K562 (cell line): ENCODE measurements at regions not wholly inside any gene's neighbourhood (a gene's known extent, or its start where the extent isn't known, plus 50 kb on each side); places are given as distances from the start of the nearest gene placed in this dataset.

Source experiments
- ATAC-seq: fragments of 200-7000 bp; cut with Tn5 transposase; 3 replicates; pipeline ENCODE4 v1.9.1; 2020; ENCODE audit warnings: moderate library complexity
- BruUV-seq: library from RNA; stranded (reverse); fragments of 400-500 nt; replicated peaks from 2 replicates; lab custom pipeline; 2021; lab: Mats Ljungman, UMichigan
- CTCF ChIA-PET: fragments of 300-600 bp; formaldehyde crosslinking; extraction: SDS; loops from one replicate; lab custom pipeline; 2021; ENCODE audit warnings: low intra/inter-chr PET ratio; lab: Yijun Ruan, JAX
- POLR2A ChIA-PET: fragments of 300-600, 350-650 bp; sonication (Branson Sonifier 250); formaldehyde crosslinking; extraction: SDS; loops from one replicate; lab custom pipeline; 2021; ENCODE audit warnings: antibody characterized with exemption, inconsistent platforms; lab: Yijun Ruan, JAX
- DNase-seq, 4 experiments: peaks; one replicate each; pipeline versions ENCODE4 v3.0.0 to v3.0.0-alpha.2; 2011 to 2018; ENCODE audit warnings: low spot score in 3 of 4, mixed read lengths in 3 of 4; ENCODE audit errors: extremely low read depth in 1 of 4
- FAIRE-seq: peaks from 2 replicates; lab custom pipeline; 2011; peaks lifted over from hg19 to GRCh38; lab: Jason Lieb, UNC
- H2AFZ ChIP-seq: 2 replicates; pipeline ENCODE4 v1.6.0; 2011; ENCODE audit warnings: low read depth, low read length, control low read depth, inconsistent platforms
- H3K27ac ChIP-seq: fragments of 200-600 bp; 3 replicates; pipeline ENCODE4 v1.8.0; 2011; ENCODE audit warnings: low read depth, mild to moderate bottlenecking, control low read depth, inconsistent platforms, low read length, moderate library complexity, mixed read lengths; ENCODE audit errors: extremely low read depth
- H3K27me3 ChIP-seq, 2 experiments: fragments of 300-600 bp in 1 of 2; 2 replicates in 1 of 2; 3 replicates in 1 of 2; pipeline versions ENCODE4 v1.6.0 to v1.8.0; 2011; ENCODE audit warnings: inconsistent platforms in 2 of 2, low read length in 2 of 2, mild to moderate bottlenecking in 1 of 2, mixed read lengths in 1 of 2, moderate library complexity in 1 of 2; ENCODE audit not compliant: control insufficient read depth in 2 of 2, insufficient read depth in 2 of 2
- H3K36me3 ChIP-seq: fragments of 300-600 bp; 3 replicates; pipeline ENCODE4 v1.8.0; 2011; ENCODE audit warnings: mild to moderate bottlenecking, low read length, inconsistent platforms; ENCODE audit not compliant: control insufficient read depth, insufficient read depth
- H3K4me1 ChIP-seq, 2 experiments: fragments of 200-600 bp in 1 of 2; replicated peaks in 1 of 2; 2 replicates in 1 of 2; 3 replicates in 1 of 2; pipeline versions ENCODE4 v1.5.1 to v1.8.0; 2011; ENCODE audit warnings: inconsistent platforms in 2 of 2, low read length in 2 of 2, mild to moderate bottlenecking in 1 of 2, mixed read lengths in 1 of 2, moderate library complexity in 1 of 2; ENCODE audit not compliant: control insufficient read depth in 2 of 2, insufficient read depth in 2 of 2
- H3K4me2 ChIP-seq: 2 replicates; pipeline ENCODE4 v1.6.1; 2011; ENCODE audit warnings: low read length, control low read depth, inconsistent platforms, mixed read lengths; ENCODE audit not compliant: insufficient read depth
- H3K4me3 ChIP-seq: fragments of 200-600 bp; sonication (generic), shearing (Covaris generic); 2 replicates; pipeline ENCODE4 v1.5.1; 2016; ENCODE audit warnings: control low read depth, inconsistent platforms
- H3K79me2 ChIP-seq: fragments of 200-600 bp; 3 replicates; pipeline ENCODE4 v1.8.0; 2011; ENCODE audit warnings: low read length, inconsistent platforms; ENCODE audit not compliant: control insufficient read depth, insufficient read depth
- H3K9ac ChIP-seq, 2 experiments: 2 replicates each; pipeline versions ENCODE4 v1.6.0 to v1.6.1; 2011; ENCODE audit warnings: low read depth in 2 of 2, low read length in 2 of 2, control low read depth in 1 of 2, inconsistent platforms in 1 of 2, mild to moderate bottlenecking in 1 of 2, mixed read lengths in 1 of 2; ENCODE audit not compliant: insufficient read depth in 1 of 2
- H3K9me1 ChIP-seq: one replicate; pipeline ENCODE4 v1.6.0; 2011; ENCODE audit warnings: inconsistent platforms, mild to moderate bottlenecking, low read length, moderate library complexity; ENCODE audit not compliant: control insufficient read depth, insufficient read depth
- H3K9me3 ChIP-seq: replicated peaks from 2 replicates; pipeline ENCODE4 v1.5.1; 2011; ENCODE audit warnings: low read depth, low read length, inconsistent platforms; ENCODE audit not compliant: control insufficient read depth, insufficient read depth
- H4K20me1 ChIP-seq: replicated peaks from 2 replicates; pipeline ENCODE4 v1.6.1; 2011; ENCODE audit warnings: low read length, inconsistent platforms, mixed read lengths; ENCODE audit not compliant: control insufficient read depth, insufficient read depth
- CBX8 ChIP-seq: fragments of 200-600 bp; sonication (generic); IDR thresholded peaks from 2 replicates; pipeline ENCODE4 v1.6.1; 2012; ENCODE audit warnings: borderline replicate concordance, mixed run types, low read depth, mild to moderate bottlenecking, moderate library complexity, mixed read lengths, low read length, control low read depth, inconsistent platforms; ENCODE audit not compliant: poor library complexity, severe bottlenecking; ENCODE audit errors: extremely low read depth
- MYBL2 ChIP-seq, 2 experiments: fragments of 450-650 bp in 1 of 2; sonication (generic) in 1 of 2; formaldehyde crosslinking in 1 of 2; IDR thresholded peaks; 2 replicates each; pipeline versions ENCODE4 v1.6.1 to v1.8.1; 2017 to 2022; ENCODE audit warnings: borderline replicate concordance in 1 of 2, inconsistent platforms in 1 of 2, low read depth in 1 of 2, mild to moderate bottlenecking in 1 of 2, missing genetic modification reagents in 1 of 2, moderate library complexity in 1 of 2
- WGBS: fragments of 100-300 bp; shearing (Covaris generic); methylation state at CpG from one replicate; pipeline ENCODE4 v1.1.6; 2016; ENCODE audit warnings: low coverage, mixed read lengths; ENCODE audit not compliant: insufficient coverage; ENCODE audit errors: missing lambda C conversion rate; 5-methylcytosine and 5-hydroxymethylcytosine counted together
- in situ Hi-C: fragments of 300-500 bp; cut with MboI; formaldehyde crosslinking; loops from 4 replicates; pipeline ENCODE4 v1.15.0; 2018; ENCODE audit warnings: inconsistent platforms, mixed read lengths
- intact Hi-C: fragments of 100-400 bp; cut with micrococcal nuclease; formaldehyde crosslinking; loops from 2 replicates; pipeline ENCODE4 v1.14.2; 2022
- TF ChIP-seq, protein P1 (sequence below): fragments of 200-600 bp; sonication (generic); IDR thresholded peaks from one replicate; pipeline ENCODE4 v1.6.1; 2012; ENCODE audit warnings: mild to moderate bottlenecking, low read depth, low read length, inconsistent platforms

DNA sequence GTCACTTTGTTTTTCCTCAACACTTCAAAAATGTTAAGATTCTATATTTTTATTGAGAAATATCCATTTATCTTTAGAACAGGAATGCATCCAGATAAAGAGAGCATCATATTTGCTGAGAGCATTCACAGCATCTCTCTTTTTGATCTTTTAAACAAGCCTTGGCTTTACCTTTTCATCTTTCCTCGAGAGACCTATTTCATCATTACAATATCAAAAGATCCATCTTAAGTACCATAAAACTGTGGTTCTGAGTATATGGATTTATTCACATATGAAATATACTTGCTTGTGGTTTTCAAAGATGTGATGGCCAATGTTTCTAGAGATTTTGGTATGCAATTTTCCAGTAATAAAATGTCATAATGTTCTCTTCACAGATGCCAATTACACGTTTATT lies 1140.9 kb downstream of the GATA3 start:
- no TSS peak for BruUV-seq
- in situ Hi-C loops: loop anchor here (10.0 kb wide), 1 partner anchor 1331 kb away; no protein-coding TSS in a partner anchor
- no peaks in the 10 kb centered on the region for H4K20me1 ChIP-seq
- ChIA-PET POLR2A (no interaction called here), CTCF (interaction anchor here (0.6 kb wide), 1 partner anchor 1323 kb away, joined by 3 read pairs; no protein-coding TSS in a partner anchor)
- TF ChIP-seq MYBL2 (IDR thresholded peaks at IDR 0.05; ENCODE audit: low read depth): no peak
- no peak for TF ChIP-seq MYBL2 (CRISPR knock-in tag; IDR thresholded peaks at IDR 0.05; ENCODE audit: borderline replicate concordance)
- H3K36me3 ChIP-seq: no peaks in the 10 kb centered on the region
- no peak overlapping the region for H2AFZ ChIP-seq
- no peak overlapping the region for H3K9ac ChIP-seq
- no peak overlapping the region for H3K27ac ChIP-seq
- FAIRE-seq (no peak), ATAC-seq (no peak), DNase-seq (no peak)
- H3K4me1 ChIP-seq: no peaks in the 10 kb centered on the region
- H3K9me1 ChIP-seq: no peaks in the 10 kb centered on the region
- no peaks in the 10 kb centered on the region for H3K27me3 ChIP-seq
- H3K9me3 ChIP-seq: no peaks in the 10 kb centered on the region
- H3K79me2 ChIP-seq: no peaks in the 10 kb centered on the region
- intact Hi-C loops: no loop called here
- H3K4me3 ChIP-seq: no peak overlapping the region
- WGBS: 0% methylated on average over 2 of the region's 2 CpGs
- no peak overlapping the region for H3K4me2 ChIP-seq

DNA sequence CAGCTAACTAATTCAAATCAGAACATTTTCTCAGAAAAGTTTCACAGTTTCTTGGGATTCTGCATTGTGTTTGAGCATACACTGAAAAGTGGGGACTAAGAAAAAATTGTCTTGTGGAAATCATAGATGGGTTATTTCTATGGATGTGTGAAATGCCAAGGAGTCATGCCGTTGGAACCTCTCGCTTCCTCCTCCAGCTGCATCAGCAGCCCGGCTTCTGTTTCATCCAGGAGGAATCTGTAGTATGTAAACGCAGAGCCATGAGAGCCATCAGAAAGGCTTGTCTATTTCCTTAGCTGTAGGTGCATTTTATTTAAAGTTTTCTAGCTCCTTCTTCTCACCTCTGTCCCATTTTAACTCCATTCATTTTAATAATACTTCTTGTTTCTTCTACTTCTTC lies 1144.1 kb downstream of the GATA3 start:
- FAIRE-seq (no peak), DNase-seq (no peak), ATAC-seq (no peak)
- H3K9me3 ChIP-seq: no peaks in the 10 kb centered on the region
- H3K9ac ChIP-seq: no peak overlapping the region
- no peak overlapping the region for H2AFZ ChIP-seq
- H3K9me1 ChIP-seq: no peaks in the 10 kb centered on the region
- H4K20me1 ChIP-seq: no peaks in the 10 kb centered on the region
- CTCF ChIA-PET: no interaction called here
- intact Hi-C loops (no loop called here), in situ Hi-C loops (loop anchor here (10.0 kb wide), 1 partner anchor 1334 kb away; no protein-coding TSS in a partner anchor)
- no peak overlapping the region for H3K27ac ChIP-seq
- H3K4me3 ChIP-seq: no peak overlapping the region
- no peak overlapping the region for H3K4me2 ChIP-seq
- POLR2A ChIA-PET: no interaction called here
- no peaks in the 10 kb centered on the region for H3K27me3 ChIP-seq
- H3K79me2 ChIP-seq: no peaks in the 10 kb centered on the region
- BruUV-seq: no TSS peak
- H3K36me3 ChIP-seq: no peaks in the 10 kb centered on the region
- no peaks in the 10 kb centered on the region for H3K4me1 ChIP-seq
- WGBS: 2% methylated on average over 4 of the region's 4 CpGs
- no peak for TF ChIP-seq CBX8
- TF ChIP-seq, protein P1, sequence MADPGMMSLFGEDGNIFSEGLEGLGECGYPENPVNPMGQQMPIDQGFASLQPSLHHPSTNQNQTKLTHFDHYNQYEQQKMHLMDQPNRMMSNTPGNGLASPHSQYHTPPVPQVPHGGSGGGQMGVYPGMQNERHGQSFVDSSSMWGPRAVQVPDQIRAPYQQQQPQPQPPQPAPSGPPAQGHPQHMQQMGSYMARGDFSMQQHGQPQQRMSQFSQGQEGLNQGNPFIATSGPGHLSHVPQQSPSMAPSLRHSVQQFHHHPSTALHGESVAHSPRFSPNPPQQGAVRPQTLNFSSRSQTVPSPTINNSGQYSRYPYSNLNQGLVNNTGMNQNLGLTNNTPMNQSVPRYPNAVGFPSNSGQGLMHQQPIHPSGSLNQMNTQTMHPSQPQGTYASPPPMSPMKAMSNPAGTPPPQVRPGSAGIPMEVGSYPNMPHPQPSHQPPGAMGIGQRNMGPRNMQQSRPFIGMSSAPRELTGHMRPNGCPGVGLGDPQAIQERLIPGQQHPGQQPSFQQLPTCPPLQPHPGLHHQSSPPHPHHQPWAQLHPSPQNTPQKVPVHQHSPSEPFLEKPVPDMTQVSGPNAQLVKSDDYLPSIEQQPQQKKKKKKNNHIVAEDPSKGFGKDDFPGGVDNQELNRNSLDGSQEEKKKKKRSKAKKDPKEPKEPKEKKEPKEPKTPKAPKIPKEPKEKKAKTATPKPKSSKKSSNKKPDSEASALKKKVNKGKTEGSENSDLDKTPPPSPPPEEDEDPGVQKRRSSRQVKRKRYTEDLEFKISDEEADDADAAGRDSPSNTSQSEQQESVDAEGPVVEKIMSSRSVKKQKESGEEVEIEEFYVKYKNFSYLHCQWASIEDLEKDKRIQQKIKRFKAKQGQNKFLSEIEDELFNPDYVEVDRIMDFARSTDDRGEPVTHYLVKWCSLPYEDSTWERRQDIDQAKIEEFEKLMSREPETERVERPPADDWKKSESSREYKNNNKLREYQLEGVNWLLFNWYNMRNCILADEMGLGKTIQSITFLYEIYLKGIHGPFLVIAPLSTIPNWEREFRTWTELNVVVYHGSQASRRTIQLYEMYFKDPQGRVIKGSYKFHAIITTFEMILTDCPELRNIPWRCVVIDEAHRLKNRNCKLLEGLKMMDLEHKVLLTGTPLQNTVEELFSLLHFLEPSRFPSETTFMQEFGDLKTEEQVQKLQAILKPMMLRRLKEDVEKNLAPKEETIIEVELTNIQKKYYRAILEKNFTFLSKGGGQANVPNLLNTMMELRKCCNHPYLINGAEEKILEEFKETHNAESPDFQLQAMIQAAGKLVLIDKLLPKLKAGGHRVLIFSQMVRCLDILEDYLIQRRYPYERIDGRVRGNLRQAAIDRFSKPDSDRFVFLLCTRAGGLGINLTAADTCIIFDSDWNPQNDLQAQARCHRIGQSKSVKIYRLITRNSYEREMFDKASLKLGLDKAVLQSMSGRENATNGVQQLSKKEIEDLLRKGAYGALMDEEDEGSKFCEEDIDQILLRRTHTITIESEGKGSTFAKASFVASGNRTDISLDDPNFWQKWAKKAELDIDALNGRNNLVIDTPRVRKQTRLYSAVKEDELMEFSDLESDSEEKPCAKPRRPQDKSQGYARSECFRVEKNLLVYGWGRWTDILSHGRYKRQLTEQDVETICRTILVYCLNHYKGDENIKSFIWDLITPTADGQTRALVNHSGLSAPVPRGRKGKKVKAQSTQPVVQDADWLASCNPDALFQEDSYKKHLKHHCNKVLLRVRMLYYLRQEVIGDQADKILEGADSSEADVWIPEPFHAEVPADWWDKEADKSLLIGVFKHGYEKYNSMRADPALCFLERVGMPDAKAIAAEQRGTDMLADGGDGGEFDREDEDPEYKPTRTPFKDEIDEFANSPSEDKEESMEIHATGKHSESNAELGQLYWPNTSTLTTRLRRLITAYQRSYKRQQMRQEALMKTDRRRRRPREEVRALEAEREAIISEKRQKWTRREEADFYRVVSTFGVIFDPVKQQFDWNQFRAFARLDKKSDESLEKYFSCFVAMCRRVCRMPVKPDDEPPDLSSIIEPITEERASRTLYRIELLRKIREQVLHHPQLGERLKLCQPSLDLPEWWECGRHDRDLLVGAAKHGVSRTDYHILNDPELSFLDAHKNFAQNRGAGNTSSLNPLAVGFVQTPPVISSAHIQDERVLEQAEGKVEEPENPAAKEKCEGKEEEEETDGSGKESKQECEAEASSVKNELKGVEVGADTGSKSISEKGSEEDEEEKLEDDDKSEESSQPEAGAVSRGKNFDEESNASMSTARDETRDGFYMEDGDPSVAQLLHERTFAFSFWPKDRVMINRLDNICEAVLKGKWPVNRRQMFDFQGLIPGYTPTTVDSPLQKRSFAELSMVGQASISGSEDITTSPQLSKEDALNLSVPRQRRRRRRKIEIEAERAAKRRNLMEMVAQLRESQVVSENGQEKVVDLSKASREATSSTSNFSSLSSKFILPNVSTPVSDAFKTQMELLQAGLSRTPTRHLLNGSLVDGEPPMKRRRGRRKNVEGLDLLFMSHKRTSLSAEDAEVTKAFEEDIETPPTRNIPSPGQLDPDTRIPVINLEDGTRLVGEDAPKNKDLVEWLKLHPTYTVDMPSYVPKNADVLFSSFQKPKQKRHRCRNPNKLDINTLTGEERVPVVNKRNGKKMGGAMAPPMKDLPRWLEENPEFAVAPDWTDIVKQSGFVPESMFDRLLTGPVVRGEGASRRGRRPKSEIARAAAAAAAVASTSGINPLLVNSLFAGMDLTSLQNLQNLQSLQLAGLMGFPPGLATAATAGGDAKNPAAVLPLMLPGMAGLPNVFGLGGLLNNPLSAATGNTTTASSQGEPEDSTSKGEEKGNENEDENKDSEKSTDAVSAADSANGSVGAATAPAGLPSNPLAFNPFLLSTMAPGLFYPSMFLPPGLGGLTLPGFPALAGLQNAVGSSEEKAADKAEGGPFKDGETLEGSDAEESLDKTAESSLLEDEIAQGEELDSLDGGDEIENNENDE: no peak
